ENCODE measurements at regions not wholly inside any gene's neighbourhood (a gene's known extent, or its start where the extent isn't known, plus 50 kb on each side); places are given as distances from the start of the nearest gene placed in this dataset.

DNA sequence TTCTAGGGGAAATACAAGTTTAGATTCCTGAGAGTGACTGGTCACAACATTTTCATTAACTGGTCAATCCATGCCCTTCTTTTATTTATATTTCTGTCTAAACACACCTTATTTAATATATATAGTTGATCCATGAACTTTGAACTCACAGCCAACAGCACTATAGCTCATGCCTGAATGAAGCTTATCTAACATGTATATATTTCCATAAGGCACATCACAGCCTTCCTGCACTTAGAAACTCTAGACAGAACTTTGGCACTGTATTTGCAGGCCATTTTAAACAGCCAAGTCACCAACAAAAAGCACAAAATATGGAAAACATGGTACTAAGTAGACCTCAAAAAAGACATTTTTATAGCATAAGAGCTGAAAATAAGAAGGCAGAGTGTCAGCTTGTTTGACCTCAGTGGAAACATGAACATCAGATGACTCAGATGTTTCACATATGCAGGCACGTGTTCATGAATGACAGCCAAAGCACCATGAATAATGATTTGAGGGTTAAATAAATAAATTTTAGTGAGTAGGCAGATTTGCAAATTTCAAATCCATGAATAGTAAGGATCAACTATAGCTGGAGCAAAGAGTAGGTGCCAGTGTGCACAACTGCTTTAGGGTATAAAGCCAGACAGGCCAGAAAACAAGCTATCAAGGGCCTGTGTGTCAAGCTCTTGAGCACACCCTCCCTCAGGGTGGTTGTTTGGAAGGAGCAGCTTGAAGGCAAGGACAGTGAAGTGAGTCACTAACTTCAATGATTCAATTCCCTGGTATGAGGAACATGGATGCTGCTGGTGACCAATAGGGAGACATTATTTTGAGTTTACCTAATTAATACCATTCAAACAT lies 88.9 kb upstream of the NT5E start:
- TF ChIP-seq, protein P1, sequence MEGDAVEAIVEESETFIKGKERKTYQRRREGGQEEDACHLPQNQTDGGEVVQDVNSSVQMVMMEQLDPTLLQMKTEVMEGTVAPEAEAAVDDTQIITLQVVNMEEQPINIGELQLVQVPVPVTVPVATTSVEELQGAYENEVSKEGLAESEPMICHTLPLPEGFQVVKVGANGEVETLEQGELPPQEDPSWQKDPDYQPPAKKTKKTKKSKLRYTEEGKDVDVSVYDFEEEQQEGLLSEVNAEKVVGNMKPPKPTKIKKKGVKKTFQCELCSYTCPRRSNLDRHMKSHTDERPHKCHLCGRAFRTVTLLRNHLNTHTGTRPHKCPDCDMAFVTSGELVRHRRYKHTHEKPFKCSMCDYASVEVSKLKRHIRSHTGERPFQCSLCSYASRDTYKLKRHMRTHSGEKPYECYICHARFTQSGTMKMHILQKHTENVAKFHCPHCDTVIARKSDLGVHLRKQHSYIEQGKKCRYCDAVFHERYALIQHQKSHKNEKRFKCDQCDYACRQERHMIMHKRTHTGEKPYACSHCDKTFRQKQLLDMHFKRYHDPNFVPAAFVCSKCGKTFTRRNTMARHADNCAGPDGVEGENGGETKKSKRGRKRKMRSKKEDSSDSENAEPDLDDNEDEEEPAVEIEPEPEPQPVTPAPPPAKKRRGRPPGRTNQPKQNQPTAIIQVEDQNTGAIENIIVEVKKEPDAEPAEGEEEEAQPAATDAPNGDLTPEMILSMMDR (conservative IDR thresholded peaks at IDR 0.05 in 1 of 2, IDR thresholded peaks at IDR 0.05 in 1 of 2; ENCODE audit: extremely low read depth in 1 of 2, insufficient read depth in 1 of 2, low read depth in 1 of 2, low read length in 2 of 2) = no peak
- no peak for TF ChIP-seq EZH2 (IDR thresholded peaks at IDR 0.05; ENCODE audit: borderline replicate concordance, low read length)
